22Rv1 (cell line): ENCODE measurements at regions not wholly inside any gene's neighbourhood (a gene's known extent, or its start where the extent isn't known, plus 50 kb on each side); places are given as distances from the start of the nearest gene placed in this dataset.
A peak's percentile ranks its signal among the peaks of the same experiment; 100 is the strongest.
"Not testable (repeated sequence)": the region's sequence is repeated elsewhere in the genome, so short reads cannot be mapped to it uniquely, and the experiment has no call there.

ENCODE experiments used
- H3K27ac ChIP-seq: fragments of 450-650 bp; 2 replicates; pipeline ENCODE4 v1.5.1; 2017
- CTCF ChIP-seq: fragments of 450-650 bp; IDR thresholded peaks from 2 replicates; pipeline ENCODE4 v1.5.1; 2017; ENCODE audit warnings: mild to moderate bottlenecking
- ZFX ChIP-seq: fragments of 450-650 bp; IDR thresholded peaks from 2 replicates; pipeline ENCODE4 v1.6.1; 2017; ENCODE audit warnings: antibody characterized with exemption, borderline replicate concordance

- H3K27ac ChIP-seq = no peak overlapping the region
- TF ChIP-seq ZFX (no peak), CTCF (no peak)
Measured at GRCh38 chr11:42996421-42997307, 315.1 kb upstream of the API5 start.

- H3K27ac ChIP-seq = not testable (repeated sequence)
Measured at GRCh38 chr11:43004879-43005278, 306.9 kb upstream of the API5 start.

GRCh38 chr11:43010042-43010441 lies 301.8 kb upstream of the API5 start:
- TF ChIP-seq ZFX (no peak), CTCF (no peak)
- H3K27ac ChIP-seq = no peak overlapping the region

GRCh38 chr11:43012606-43013005 lies 299.2 kb upstream of the API5 start:
- TF ChIP-seq CTCF (no peak), ZFX (no peak)
- no peak overlapping the region for H3K27ac ChIP-seq

- TF ChIP-seq CTCF (peak; percentile 66), ZFX (no peak)
- no peak overlapping the region for H3K27ac ChIP-seq
Measured at GRCh38 chr11:43021466-43021865, 290.3 kb upstream of the API5 start.

GRCh38 chr11:43034341-43034740 lies 277.5 kb upstream of the API5 start:
- no peak overlapping the region for H3K27ac ChIP-seq
- TF ChIP-seq ZFX = no peak
- TF ChIP-seq CTCF = no peak

GRCh38 chr11:43035086-43035485 lies 276.7 kb upstream of the API5 start:
- H3K27ac ChIP-seq = no peak overlapping the region
- no peak for TF ChIP-seq CTCF
- no peak for TF ChIP-seq ZFX
